GM18507 (cell line): ENCODE measurements at regions not wholly inside any gene's neighbourhood (a gene's known extent, or its start where the extent isn't known, plus 50 kb on each side); places are given as distances from the start of the nearest gene placed in this dataset.
"Not testable (repeated sequence)": the region's sequence is repeated elsewhere in the genome, so short reads cannot be mapped to it uniquely, and the experiment has no call there.

Source experiments
- DNase-seq: peaks from one replicate; pipeline ENCODE4 v3.0.0; 2011; ENCODE audit warnings: low read depth; ENCODE audit not compliant: insufficient read length; ENCODE audit errors: extremely low spot score
- FAIRE-seq: peaks from 2 replicates; lab custom pipeline; 2011; peaks lifted over from hg19 to GRCh38; lab: Jason Lieb, UNC

GRCh38 chr2:212891580-212891979 lies 259.8 kb downstream of the IKZF2 start:
- DNase-seq (no peak), FAIRE-seq (no peak)

GRCh38 chr2:212882626-212883025 lies 268.8 kb downstream of the IKZF2 start:
- no peak for DNase-seq
- peak; percentile 35 for FAIRE-seq

DNA sequence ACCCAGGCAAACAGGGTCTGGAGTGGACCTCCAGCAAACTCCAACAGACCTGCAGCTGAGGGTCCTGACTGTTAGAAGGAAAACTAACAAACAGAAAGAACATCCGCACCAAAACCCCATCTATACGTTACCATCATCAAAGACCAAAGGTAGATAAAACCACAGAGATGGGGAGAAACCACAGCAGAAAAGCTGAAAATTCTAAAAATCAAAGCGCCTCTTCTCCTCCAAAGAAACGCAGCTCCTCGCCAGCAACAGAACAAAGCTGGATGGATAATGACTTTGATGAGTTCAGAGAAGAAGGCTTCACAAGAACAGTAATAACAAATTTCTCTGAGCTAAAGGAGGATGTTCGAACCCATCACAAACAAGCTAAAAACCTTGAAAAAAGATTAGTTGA lies 274.9 kb downstream of the IKZF2 start:
- not testable (repeated sequence) for FAIRE-seq

GRCh38 chr2:212875950-212876349 lies 275.5 kb downstream of the IKZF2 start:
- not testable (repeated sequence) for DNase-seq, FAIRE-seq

More for the DNA sequence above, 274.9 kb downstream of the IKZF2 start:
- DNase-seq = not testable (repeated sequence)

GRCh38 chr2:212873256-212873655 lies 278.2 kb downstream of the IKZF2 start:
- DNase-seq (no peak), FAIRE-seq (no peak)

- DNase-seq = no peak
- no peak for FAIRE-seq
These were observed 279.8 kb downstream of the IKZF2 start for GRCh38 chr2:212871597-212871996.

DNA sequence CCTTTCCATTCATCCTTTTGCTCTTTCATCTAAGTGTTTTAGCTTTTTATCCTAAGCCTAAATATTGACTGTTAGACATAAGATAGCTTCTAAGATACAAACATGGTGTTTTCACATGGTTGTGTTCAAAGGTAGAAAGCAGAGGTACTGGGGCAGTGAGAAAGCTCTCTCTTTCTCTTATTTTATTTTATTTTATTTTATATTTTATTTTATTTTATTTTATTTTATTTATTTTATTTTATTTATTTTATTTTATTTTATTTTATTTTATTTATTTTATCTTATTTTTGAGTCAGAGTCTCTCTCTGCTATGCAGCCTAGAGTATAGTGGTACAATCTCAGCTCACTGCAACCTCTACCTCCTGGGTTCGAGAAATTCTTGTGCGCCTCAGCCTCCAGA lies 287.2 kb downstream of the IKZF2 start:
- no peak for DNase-seq
- no peak for FAIRE-seq

DNA sequence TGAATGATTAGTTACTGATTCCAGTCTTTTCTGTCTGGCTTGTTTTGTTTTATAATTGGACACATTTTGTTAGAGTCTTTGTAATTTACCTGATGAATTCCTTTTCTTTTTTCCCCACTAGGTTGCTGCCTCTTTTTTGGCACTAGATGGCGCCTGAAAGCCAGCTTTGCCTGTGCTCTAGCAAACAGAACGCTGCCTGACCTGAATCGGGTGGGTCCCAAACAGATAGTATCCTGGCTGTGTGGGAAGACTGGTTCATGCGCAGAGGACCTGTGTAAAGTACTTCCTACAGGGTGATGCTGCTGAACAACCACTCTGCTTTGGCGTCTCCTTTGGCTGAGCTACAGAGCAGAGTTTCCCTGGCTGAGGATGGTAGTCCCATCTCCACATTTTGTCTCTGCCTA lies 288.2 kb downstream of the IKZF2 start:
- DNase-seq (no peak), FAIRE-seq (peak; percentile 36)

- no peak for DNase-seq
- no peak for FAIRE-seq
These were observed 292.9 kb downstream of the IKZF2 start for GRCh38 chr2:212858496-212858895.

GRCh38 chr2:212854771-212855170 lies 296.6 kb downstream of the IKZF2 start:
- no peak for FAIRE-seq
- no peak for DNase-seq

- FAIRE-seq = peak; percentile 29
- DNase-seq = no peak
These were observed 297.3 kb downstream of the IKZF2 start for GRCh38 chr2:212854116-212854515.

- DNase-seq (no peak), FAIRE-seq (no peak)
These were observed 305.5 kb downstream of the IKZF2 start for GRCh38 chr2:212845941-212846340.

DNA sequence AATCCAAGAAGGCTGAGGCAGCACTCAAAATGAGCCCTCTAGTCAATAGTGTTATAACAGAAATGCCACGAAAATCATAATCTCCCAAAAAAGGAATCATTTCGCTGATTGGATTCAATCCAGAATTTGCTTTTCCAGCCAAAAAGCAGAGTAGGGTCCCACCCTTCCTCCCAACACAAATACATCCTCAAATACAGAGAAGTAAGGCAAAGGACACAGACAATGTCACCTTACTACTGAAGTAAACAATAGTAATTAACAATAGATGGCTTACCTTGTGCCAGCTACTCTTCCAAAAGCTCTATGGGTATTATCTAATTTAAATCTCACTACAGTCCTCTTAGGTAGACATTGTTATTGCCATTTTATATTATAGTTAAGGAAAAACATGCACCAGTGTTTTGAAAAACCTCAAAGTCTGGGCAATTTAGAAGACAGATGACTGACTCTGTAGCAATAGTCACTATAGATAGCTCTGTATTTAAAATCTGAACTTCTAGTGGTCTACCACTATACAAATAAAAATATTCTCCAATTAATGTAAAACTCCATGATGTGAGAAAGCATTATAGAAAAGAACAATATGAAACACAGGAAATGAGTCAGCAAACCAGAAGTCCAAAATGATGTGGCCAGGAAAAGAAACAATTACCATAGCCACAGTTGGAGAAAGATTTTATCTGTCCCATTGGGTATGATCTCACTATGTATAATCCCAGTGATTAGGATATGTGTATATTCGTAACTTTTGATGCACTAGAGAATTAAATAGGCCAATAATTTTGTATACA lies 305.0 kb upstream of the ERBB4 start:
- FAIRE-seq (no peak), DNase-seq (no peak)

- DNase-seq = no peak
- FAIRE-seq = no peak
These were observed 304.1 kb upstream of the ERBB4 start for GRCh38 chr2:212842544-212843185.

DNA sequence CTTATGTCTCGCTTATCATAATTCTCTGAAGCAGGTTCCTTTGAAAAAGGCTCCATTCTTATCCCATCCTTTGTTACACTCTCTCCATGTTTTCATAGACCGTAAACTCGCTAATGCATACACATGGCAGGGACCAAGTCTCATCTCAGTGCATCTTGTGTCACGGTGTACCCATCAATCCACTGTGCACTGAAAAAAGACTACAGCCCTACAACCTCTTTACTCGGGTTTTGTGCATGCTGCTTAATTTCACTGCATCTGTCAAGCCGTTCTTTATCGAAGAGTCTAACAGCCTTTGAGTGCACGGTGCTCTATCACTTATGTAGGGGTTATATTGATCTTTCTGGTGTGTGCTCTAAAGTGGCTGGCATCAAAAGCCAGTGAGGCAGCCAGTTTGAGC lies 302.9 kb upstream of the ERBB4 start:
- no peak for FAIRE-seq
- no peak for DNase-seq

GRCh38 chr2:212832211-212833195 lies 293.9 kb upstream of the ERBB4 start:
- FAIRE-seq (no peak), DNase-seq (no peak)

GRCh38 chr2:212831671-212832199 lies 293.1 kb upstream of the ERBB4 start:
- FAIRE-seq = no peak
- no peak for DNase-seq

GRCh38 chr2:212816267-212816666 lies 277.7 kb upstream of the ERBB4 start:
- DNase-seq (no peak), FAIRE-seq (no peak)

GRCh38 chr2:212815453-212815852 lies 276.9 kb upstream of the ERBB4 start:
- DNase-seq (no peak), FAIRE-seq (peak; percentile 49)

DNA sequence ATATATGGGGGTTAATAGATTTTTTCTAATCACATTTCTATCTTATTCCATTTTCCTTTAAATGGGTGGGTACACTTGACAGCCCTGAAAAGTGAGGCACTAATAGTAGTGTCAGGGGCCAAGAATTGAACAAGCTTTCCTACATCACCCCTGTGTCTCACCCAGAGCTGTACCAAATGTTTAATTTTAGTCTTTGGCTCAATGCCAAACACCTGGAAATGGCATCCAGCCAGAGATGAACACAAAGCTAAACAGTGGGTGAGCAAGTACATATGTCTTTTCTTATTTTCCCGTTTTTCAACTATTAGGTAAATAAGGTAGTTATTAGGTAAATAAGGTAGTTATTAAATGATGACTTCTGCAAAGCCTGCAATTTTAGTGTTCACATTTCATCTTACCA lies 276.3 kb upstream of the ERBB4 start:
- DNase-seq (no peak), FAIRE-seq (no peak)
